CD1c-positive myeloid dendritic cell (primary cell): ENCODE measurements at regions not wholly inside any gene's neighbourhood (a gene's known extent, or its start where the extent isn't known, plus 50 kb on each side); places are given as distances from the start of the nearest gene placed in this dataset.

Experiments used
- DNase-seq: peaks from one replicate; pipeline ENCODE4 v3.0.0-alpha.2; 2016; ENCODE audit errors: extremely low spot score

- no peak for DNase-seq
Observed at GRCh38 chr4:132540268-132540667, 608.8 kb upstream of the PCDH10 start.

DNA sequence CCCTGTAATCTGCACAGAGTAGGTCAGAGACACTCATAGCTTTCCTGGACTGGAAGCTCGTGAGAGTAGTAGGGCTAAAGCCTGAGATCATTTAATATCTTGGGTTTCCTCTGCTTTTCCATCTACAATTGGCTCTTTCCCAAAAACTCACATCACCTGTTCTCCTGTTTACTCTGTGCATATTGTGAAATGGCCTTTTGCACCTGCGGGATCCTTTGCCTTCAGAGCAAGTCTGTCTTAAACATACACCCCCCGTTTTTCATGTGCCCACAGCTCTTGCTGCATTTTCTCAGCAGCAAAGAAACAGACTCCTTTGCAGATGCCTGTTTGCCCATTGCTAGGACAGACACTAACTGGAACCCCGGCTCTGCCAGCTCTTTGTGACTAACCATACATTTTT, 608.3 kb upstream of the PCDH10 start:
- DNase-seq = no peak

DNA sequence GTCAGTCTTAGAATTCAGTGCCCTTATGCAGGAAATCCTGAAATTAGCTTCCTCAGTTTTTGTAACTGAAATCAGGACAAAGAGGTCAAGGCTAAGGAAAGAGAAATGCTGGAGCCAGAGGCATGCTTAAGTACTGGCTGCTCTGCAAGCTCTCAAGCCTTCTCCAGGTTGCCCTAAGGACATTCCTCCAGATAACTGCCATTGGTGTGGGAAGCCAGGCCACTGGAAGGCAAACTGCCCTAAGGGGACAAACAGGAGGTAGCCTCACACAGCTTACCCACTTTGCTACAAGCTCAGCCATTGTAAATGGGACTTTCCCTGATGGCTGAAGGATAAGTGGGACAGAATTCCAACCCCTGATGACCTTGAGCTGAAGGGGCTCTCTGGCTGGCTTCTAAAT, 606.9 kb upstream of the PCDH10 start:
- DNase-seq = no peak

DNA sequence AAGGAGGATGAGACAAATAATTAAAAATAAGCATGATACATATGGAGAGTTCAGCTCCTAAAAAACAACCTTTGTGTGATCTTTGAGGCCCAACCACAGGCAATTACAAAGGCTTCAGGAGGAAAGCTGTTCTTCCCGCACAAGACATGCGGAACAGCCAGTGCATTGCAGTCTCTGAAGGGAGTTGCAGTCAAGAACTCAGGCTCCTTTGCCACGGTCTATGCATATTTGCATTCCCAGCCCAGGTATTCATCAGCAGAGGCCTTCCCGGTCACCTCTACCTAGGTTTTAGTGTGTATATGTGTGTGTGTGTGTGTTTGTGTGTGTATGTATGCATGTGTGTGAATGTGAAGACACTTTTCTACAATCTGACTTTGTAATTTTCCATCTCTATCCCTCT, 600.6 kb upstream of the PCDH10 start:
- DNase-seq = no peak

DNA sequence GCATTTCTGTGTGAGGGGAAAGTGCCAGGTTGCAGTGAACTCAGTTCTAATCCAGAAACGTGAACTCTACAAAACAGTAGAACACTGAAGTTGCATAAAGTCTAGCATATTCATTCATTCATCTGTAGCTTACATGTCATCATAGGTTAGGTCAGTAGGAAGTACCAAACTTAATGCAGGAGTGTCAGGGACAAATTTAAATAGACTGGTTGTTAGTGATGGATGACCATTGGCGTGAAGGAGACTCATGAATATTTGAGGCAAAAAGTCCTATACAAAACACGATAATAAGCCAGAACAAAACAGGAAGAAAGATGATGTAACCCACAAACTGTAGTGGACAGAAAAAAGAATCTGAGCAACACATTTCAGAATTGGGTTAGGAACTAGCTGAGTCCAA, 592.8 kb upstream of the PCDH10 start:
- no peak for DNase-seq

GRCh38 chr4:132557660-132558059, 591.4 kb upstream of the PCDH10 start:
- no peak for DNase-seq

GRCh38 chr4:132564920-132565319, 584.2 kb upstream of the PCDH10 start:
- DNase-seq = no peak

DNA sequence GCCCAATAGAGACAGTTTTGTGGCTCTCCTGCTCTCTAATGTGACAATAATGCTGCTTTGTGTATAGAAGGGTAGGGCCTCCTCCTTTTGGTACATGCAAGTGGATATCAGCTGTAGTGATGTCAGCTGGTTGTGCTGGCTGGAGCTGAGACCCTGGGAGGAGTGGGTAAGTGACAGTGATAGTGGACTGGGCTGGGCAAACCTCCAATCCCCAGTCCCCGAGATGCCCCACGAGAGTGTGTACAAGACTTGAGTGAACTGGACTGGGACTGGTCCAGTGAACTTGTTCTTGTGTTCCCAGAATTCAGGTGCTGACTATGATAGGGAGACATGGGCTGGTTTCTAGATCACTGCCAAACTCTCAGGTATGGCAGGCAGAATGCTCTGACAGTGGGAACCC, 583.6 kb upstream of the PCDH10 start:
- no peak for DNase-seq

DNA sequence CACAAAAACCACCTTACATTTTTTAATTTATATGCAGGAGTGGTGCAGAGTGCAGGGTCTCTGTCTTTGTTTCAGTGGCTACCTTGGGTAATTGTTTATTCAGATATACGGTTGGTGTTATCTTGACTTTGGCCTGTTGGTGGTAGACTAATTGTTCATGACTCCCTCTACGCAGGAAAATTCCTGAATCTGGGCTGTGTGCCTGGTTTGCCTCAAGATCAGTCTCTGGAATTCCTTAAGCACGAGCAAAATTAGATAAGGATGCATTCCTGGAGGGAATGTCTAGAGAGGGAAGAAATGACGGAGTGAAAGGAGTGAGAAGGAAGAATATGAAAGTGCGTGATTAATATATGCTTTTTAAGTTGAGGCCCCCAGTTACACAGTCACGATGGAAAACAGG, 576.9 kb upstream of the PCDH10 start:
- no peak for DNase-seq

GRCh38 chr4:132587626-132588025, 561.5 kb upstream of the PCDH10 start:
- no peak for DNase-seq

GRCh38 chr4:132592340-132592739, 556.8 kb upstream of the PCDH10 start:
- DNase-seq = no peak

GRCh38 chr4:132592850-132593249, 556.2 kb upstream of the PCDH10 start:
- DNase-seq = no peak

- DNase-seq = no peak
Observed at GRCh38 chr4:132593717-132594400, 555.2 kb upstream of the PCDH10 start.

DNA sequence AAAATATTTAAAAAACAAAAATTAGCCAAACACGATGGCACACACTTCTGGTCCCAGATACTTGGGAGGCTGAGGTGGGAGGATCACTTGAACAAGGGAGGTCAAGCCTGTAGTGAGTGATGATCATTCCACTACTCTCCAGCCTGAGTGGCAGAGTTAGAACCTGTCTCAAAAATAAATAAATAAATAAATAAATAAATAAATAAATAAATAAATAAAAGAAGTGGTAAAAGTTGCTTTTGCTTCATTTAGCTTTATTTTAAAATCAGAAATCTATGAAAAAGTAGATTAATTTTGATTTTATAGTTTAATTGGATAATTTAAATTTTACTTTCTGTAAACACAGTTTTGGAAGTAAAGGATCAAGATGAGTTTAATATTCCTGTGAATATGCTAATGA, 552.9 kb upstream of the PCDH10 start:
- DNase-seq = no peak

GRCh38 chr4:132605551-132605950, 543.5 kb upstream of the PCDH10 start:
- DNase-seq = no peak

DNA sequence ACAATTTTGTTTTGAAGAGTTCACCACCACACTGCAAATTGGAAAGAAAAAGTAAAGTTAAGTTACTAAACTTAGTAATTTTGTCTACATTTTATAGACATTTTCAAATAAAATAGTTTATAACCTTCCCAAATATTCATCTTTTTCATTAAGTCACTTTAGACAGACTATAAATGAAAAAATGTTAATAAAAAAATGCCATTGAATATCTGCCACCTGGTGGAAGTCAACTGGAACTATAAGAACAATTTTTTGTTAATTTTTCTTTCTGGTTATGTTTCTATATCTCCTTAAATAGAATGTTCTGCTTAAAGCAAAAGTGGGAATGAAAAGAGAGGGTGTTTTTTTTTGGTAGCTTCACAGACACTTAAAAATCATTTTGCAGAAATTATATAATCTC, 534.4 kb upstream of the PCDH10 start:
- no peak for DNase-seq

- no peak for DNase-seq
Observed at GRCh38 chr4:132619968-132620367, 529.1 kb upstream of the PCDH10 start.

DNA sequence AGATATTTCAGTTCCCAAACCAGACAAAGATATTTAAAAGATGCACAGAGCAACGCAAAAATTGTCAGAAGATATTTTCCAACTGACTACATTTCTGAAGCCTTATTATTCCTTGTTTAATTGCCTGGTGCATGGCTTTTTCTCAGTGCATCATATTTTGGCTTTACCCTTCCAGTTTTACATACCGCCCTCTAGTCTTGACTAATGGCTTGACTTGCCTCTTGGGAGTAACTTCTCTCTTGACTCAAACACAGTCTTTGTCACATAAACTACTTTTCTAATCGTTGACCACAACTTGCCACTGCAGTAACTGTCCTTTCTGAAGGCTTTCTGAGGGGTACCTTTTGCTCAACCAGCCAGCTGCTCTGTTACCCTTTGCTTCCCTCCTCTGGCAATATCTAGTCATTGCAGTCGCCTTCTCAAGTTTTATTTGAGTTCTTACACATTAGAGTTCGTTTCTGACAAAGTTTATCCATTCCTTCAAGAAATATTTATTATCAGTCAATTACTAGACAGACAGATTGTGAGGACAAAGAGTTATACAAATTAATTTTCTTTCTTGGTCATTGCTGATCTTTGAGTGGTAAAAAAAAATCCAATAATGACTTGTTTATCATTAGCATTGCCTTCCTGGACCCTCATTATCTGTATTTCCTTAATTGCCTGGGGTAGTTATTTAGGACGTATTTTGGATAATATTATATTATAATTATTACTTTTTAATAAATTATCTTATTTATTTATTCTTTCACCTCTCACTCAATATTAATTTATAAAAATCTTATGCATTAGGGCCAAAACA, 506.9 kb upstream of the PCDH10 start:
- DNase-seq = peak; percentile 5

GRCh38 chr4:132646186-132646585, 502.9 kb upstream of the PCDH10 start:
- DNase-seq = no peak

DNA sequence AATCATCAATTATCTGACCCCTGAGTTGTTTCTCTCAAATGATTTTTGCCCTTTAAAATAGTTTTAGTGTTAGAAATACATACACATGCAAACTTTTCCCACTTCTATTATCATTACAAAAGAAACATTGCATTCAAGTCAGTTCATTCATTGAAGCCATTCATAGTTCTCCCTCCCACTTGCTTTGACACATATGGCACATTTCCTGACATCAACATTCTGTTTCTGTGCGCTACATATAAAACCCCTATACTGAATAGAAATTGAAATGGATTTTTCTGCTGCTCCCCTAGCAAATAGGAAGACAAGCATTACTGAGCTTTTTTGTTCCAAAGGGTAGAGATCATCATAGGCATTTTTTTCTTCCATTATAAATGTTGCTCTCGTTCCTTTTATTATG, 497.9 kb upstream of the PCDH10 start:
- no peak for DNase-seq

- DNase-seq = no peak
Observed at GRCh38 chr4:132660181-132660580, 488.9 kb upstream of the PCDH10 start.

DNA sequence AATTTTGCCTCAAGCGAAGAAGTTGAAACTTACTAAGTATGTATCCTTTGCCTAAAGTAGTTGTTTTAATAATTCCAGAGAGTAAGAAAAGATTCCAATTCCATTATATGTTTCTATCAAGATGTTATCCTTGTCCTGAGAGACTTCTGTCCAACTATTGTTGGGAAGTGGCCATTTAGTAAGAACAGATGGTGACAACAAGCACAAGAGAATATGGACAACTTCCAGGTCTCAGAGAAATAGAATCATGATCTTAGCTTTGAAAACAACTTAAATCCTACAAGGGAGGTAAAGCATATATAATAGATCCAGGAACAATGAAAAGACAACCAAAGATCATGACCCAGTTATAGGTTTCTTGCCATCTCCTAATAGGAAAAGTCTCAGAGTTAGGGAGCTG, 486.6 kb upstream of the PCDH10 start:
- DNase-seq = no peak

DNA sequence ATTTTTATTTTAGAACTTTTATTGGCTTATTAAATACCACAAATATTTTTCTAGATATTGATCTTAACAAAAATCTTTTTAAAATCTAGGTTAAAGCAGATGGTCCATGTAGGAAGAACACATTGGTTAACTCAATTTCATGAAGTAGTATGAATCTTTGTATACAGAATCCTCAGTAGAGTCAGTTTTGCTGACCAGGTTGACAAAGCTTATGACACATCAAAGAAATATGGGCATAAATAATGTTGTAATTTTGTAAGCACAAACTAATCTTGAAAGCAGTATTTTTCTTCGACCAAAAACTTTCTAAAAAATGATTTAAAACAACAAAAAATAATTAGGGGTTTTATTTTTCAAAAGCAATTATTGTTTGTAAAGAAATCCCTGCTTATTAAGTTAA, 479.3 kb upstream of the PCDH10 start:
- no peak for DNase-seq

- DNase-seq = no peak
Observed at GRCh38 chr4:132670557-132670956, 478.5 kb upstream of the PCDH10 start.
